SJCRH30 (cell line): ENCODE measurements at regions not wholly inside any gene's neighbourhood (a gene's known extent, or its start where the extent isn't known, plus 50 kb on each side); places are given as distances from the start of the nearest gene placed in this dataset.
A peak's percentile ranks its signal among the peaks of the same experiment; 100 is the strongest.

ENCODE experiments used
- DNase-seq, 2 experiments: peaks; one replicate each; pipeline ENCODE4 v3.0.0-alpha.2; 2015 to 2020
- H3K27ac ChIP-seq: fragments of 250-450 bp; sonication (Bioruptor Pico); 2 replicates; pipeline ENCODE4 v1.5.1; 2020; ENCODE audit warnings: mild to moderate bottlenecking, moderate library complexity
- H3K27me3 ChIP-seq: fragments of 250-450 bp; sonication (Bioruptor Pico); 2 replicates; pipeline ENCODE4 v1.5.1; 2020; ENCODE audit warnings: mild to moderate bottlenecking, moderate library complexity
- H3K36me3 ChIP-seq: fragments of 250-450 bp; sonication (Bioruptor Pico); 2 replicates; pipeline ENCODE4 v1.5.1; 2020; ENCODE audit warnings: mild to moderate bottlenecking, moderate library complexity
- H3K4me1 ChIP-seq: fragments of 250-450 bp; sonication (Bioruptor Pico); 2 replicates; pipeline ENCODE4 v1.5.1; 2020; ENCODE audit warnings: mild to moderate bottlenecking, moderate library complexity
- H3K4me3 ChIP-seq: fragments of 250-450 bp; sonication (Bioruptor Pico); 2 replicates; pipeline ENCODE4 v1.5.1; 2020; ENCODE audit warnings: mild to moderate bottlenecking, moderate library complexity
- H3K9me3 ChIP-seq: fragments of 250-450 bp; sonication (Bioruptor Pico); replicated peaks from 2 replicates; pipeline ENCODE4 v1.5.1; 2020; ENCODE audit warnings: mild to moderate bottlenecking, moderate library complexity

DNA sequence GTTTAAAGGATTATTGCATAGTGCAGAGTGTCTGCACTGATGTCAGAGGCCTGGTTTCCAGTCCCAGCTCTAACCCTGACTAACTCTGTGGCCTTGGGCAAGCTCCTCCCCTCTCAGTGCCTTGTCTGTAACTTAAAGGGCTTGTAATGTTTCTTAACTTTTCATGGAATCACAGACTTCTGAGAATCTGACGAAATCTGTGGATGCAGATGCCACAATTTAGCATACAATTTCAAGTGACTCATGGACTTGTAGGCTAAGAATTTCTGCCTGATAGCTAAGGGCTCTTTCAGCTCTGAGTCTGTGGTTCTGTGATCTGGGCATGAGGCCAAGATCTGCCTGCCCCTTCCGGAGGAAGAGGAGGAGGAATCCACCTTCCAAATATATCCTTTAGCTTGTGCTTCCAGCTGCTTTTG, 236.9 kb downstream of the AR start:
- Histone ChIP-seq H3K9me3 (no peaks in the 10 kb centered on the region), H3K27me3 (no peaks in the 10 kb centered on the region), H3K27ac (peak overlapping the region; percentile 69), H3K36me3 (no peaks in the 10 kb centered on the region), H3K4me3 (peak overlapping the region; percentile 16; the same call in 1 of the 2 replicates), H3K4me1 (peaks cover 23% of the 10 kb centered on the region)
- DNase-seq, result peak; percentile 88 to 93

DNA sequence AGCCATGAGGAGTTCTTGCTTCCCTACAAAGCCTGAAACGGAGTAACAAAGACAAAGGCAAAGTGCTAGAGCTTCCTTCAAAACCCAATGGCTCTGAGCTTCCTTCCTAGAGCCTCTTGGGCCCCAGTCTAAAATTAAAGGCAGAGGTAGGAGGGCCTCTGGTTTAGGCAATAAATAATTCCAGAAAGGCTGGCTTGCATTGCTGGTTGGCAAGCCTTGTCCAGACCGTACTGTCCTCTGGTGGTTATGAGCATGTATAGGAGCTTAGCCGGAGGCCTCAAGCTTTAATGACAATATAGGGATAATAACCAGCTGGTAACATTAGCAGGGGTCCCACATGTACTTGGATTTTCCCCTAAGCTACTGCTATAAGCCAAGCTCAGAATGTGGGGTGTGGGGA, 237.3 kb downstream of the AR start:
- peaks cover 27% of the 10 kb centered on the region for H3K4me1 ChIP-seq
- peak overlapping the region; percentile 69 for H3K27ac ChIP-seq

DNA sequence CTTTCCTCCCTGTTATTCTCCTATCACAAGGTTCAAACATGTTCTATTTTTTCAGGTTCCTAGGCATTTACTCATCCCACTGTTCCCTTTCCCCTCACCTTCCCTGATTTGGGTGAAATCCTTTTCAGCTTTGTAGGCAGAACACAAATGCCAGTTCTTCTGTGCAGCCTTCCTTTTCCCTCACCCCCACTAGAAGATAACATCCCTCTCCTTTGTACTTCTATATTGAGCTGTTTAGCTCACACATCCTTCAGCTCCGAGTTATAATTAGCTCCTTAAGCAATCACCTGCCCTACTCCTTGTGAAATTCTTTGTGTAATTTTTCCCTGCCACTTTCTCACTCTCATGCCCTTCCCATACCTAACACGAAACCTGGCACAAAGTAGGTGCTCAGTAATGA, 240.9 kb downstream of the AR start:
- no peaks in the 10 kb centered on the region for H3K9me3 ChIP-seq
- DNase-seq, result no peak
- no peaks in the 10 kb centered on the region for H3K27me3 ChIP-seq
- H3K36me3 ChIP-seq, result no peaks in the 10 kb centered on the region
- peaks cover 35% of the 10 kb centered on the region for H3K4me1 ChIP-seq
- no peak overlapping the region for H3K4me3 ChIP-seq
- no peak overlapping the region for H3K27ac ChIP-seq

More for the DNA sequence above, 237.3 kb downstream of the AR start:
- Histone ChIP-seq H3K36me3 (no peaks in the 10 kb centered on the region), H3K4me3 (peak overlapping the region; percentile 16; the same call in 1 of the 2 replicates), H3K27me3 (no peaks in the 10 kb centered on the region), H3K9me3 (no peaks in the 10 kb centered on the region)
- peak in 1 of 2 experiments; percentile 48 for DNase-seq

DNA sequence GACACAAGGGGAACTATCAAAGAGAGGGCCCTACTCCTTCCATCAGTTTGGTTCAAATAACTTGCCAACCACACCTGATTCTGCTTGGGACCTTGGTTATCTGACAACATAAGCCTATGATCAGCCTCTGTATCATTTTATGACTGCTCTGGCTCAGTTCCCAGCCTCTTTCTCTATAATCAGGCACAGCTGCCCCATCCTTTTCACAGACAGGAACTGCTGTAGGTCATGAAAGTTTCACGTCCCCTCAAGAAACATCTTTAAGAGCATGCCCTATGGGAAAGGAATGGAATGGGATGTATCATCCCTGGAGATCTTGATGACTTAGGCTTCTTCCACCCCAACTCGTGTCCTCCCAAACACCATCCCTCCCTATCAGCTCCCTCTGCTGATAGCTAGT, 243.4 kb downstream of the AR start:
- H3K4me3 ChIP-seq, result no peak overlapping the region
- DNase-seq, result peak; percentile 24 to 63
- H3K4me1 ChIP-seq, result peaks cover 21% of the 10 kb centered on the region; the same call in 1 of the 2 replicates
- no peaks in the 10 kb centered on the region for H3K9me3 ChIP-seq
- H3K27ac ChIP-seq, result no peak overlapping the region
- no peaks in the 10 kb centered on the region for H3K27me3 ChIP-seq
- H3K36me3 ChIP-seq, result no peaks in the 10 kb centered on the region

DNA sequence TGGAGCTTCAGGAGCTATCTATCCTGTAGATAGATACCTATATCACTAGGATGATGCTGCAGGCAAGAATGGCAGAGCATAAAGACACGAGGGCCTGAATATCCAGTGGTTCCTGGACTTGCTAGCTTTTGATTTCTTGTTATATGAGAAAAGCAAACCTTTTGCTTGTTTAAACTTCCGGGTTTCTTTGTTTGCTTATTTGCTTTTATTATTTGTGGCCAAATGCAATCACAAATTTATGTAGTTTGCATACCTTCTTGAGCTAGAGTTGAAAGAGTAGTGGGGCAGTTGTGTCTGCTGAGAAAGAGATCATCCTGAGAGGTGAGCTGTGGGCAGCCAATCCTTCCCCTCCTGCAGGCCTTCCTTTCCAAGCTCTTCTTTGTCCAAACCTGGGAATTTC, 245.7 kb downstream of the AR start:
- Histone ChIP-seq H3K9me3 (no peaks in the 10 kb centered on the region), H3K27me3 (no peaks in the 10 kb centered on the region), H3K4me1 (peaks cover 26% of the 10 kb centered on the region; the same call in 1 of the 2 replicates), H3K4me3 (no peak overlapping the region), H3K36me3 (no peaks in the 10 kb centered on the region), H3K27ac (no peak overlapping the region)
- DNase-seq, result no peak
